ENCODE measurements at regions not wholly inside any gene's neighbourhood (a gene's known extent, or its start where the extent isn't known, plus 50 kb on each side); places are given as distances from the start of the nearest gene placed in this dataset.

DNA sequence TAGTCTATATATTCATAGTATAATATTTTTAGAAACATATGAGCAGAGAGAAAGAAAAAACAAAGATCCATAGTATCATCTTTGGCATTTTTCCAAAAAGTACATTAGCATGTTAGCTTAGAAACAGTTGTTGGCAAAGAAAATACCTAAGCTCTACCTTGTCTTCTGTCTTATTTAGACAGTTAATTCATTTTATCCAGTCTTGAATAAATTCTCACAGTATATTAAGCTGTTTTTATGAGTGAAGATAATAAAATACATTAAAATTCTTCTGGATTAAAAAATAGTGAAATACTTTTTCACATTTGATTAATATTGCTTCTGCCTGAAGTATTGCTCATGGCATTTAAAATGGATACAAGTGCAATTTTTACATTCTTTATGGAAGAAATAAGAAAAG, 145.2 kb downstream of the ZIC1 start:
- TF ChIP-seq CTCF (IDR thresholded peaks at IDR 0.05; ENCODE audit: insufficient read depth, low read length) (no peak), GABPA (IDR thresholded peaks at IDR 0.05; ENCODE audit: low read depth) (no peak), POLR2AphosphoS5 (IDR thresholded peaks at IDR 0.05; ENCODE audit: low read depth) (no peak)

Measured in HL-60 (cell line).